SU-DHL-6 (cell line): ENCODE measurements at regions not wholly inside any gene's neighbourhood (a gene's known extent, or its start where the extent isn't known, plus 50 kb on each side); places are given as distances from the start of the nearest gene placed in this dataset.

Experiments used
- H2AFZ ChIP-seq: fragments of 200-600 bp; sonication (generic); 2 replicates; pipeline ENCODE4 v1.6.1; 2014; ENCODE audit warnings: low read depth, mild to moderate bottlenecking, moderate library complexity, mixed read lengths, antibody characterized with exemption, low read length; ENCODE audit not compliant: severe bottlenecking
- H3F3A ChIP-seq: fragments of 200-600 bp; shearing (Covaris generic); 2 replicates; pipeline ENCODE4 v1.6.0; 2016; ENCODE audit warnings: antibody characterized with exemption, mild to moderate bottlenecking; ENCODE audit not compliant: insufficient read depth
- H3K27ac ChIP-seq: fragments of 200-600 bp; sonication (generic); 2 replicates; pipeline ENCODE4 v1.5.1; 2016; ENCODE audit warnings: low read depth, mild to moderate bottlenecking, low read length, moderate library complexity, mixed read lengths
- H3K27me3 ChIP-seq: fragments of 200-600 bp; sonication (generic), shearing (Covaris generic); 2 replicates; pipeline ENCODE4 v1.6.0; 2014; ENCODE audit warnings: mild to moderate bottlenecking, low read length
- H3K36me3 ChIP-seq: fragments of 200-600 bp; sonication (generic); 2 replicates; pipeline ENCODE4 v1.6.1; 2014; ENCODE audit warnings: mild to moderate bottlenecking, low read length, mixed read lengths
- H3K4me2 ChIP-seq: fragments of 300-600, 200-600 bp; shearing (Covaris generic), sonication (generic); 2 replicates; pipeline ENCODE4 v1.6.0; 2014; ENCODE audit warnings: low read length, low read depth, mild to moderate bottlenecking; ENCODE audit not compliant: poor library complexity, severe bottlenecking
- H3K4me3 ChIP-seq: fragments of 200-600 bp; sonication (generic); 2 replicates; pipeline ENCODE4 v1.5.1; 2014; ENCODE audit warnings: antibody characterized with exemption, low read length, mild to moderate bottlenecking, mixed read lengths; ENCODE audit not compliant: insufficient read depth, poor library complexity, severe bottlenecking
- H3K79me2 ChIP-seq: fragments of 200-600 bp; sonication (generic); 2 replicates; pipeline ENCODE4 v1.6.1; 2014; ENCODE audit warnings: mild to moderate bottlenecking, low read length, moderate library complexity; ENCODE audit not compliant: insufficient read depth
- H3K9ac ChIP-seq: fragments of 200-600 bp; sonication (generic); 2 replicates; pipeline ENCODE4 v1.7.0; 2014; ENCODE audit warnings: mild to moderate bottlenecking, low read length
- H3K9me2 ChIP-seq: fragments of 200-600 bp; sonication (generic); replicated peaks from 2 replicates; pipeline ENCODE4 v1.6.1; 2014; ENCODE audit warnings: low read length; ENCODE audit not compliant: insufficient read depth
- H3K9me3 ChIP-seq: fragments of 200-600 bp; sonication (generic); 2 replicates; pipeline ENCODE4 v1.6.1; 2014; ENCODE audit warnings: low read length, mixed read lengths; ENCODE audit not compliant: insufficient read depth
- H4K20me1 ChIP-seq: fragments of 200-600 bp; sonication (generic); 2 replicates; pipeline ENCODE4 v1.6.1; 2014; ENCODE audit warnings: low read depth, mild to moderate bottlenecking, antibody characterized with exemption, low read length, moderate library complexity, mixed read lengths
- EZH2phosphoT487 ChIP-seq: fragments of 200-600 bp; sonication (generic), shearing (Covaris generic); conservative IDR thresholded peaks from 2 replicates; pipeline ENCODE4 v1.6.1; 2018; ENCODE audit warnings: mild to moderate bottlenecking, antibody characterized with exemption, low read length, moderate library complexity, mixed read lengths
- TF ChIP-seq, protein P1 (sequence below): fragments of 200-600 bp; sonication (generic); IDR thresholded peaks from one replicate; pipeline ENCODE4 v1.5.1; 2017; ENCODE audit warnings: antibody characterized with exemption, mild to moderate bottlenecking, low read length, moderate library complexity; ENCODE audit not compliant: insufficient read depth, poor library complexity, severe bottlenecking

DNA sequence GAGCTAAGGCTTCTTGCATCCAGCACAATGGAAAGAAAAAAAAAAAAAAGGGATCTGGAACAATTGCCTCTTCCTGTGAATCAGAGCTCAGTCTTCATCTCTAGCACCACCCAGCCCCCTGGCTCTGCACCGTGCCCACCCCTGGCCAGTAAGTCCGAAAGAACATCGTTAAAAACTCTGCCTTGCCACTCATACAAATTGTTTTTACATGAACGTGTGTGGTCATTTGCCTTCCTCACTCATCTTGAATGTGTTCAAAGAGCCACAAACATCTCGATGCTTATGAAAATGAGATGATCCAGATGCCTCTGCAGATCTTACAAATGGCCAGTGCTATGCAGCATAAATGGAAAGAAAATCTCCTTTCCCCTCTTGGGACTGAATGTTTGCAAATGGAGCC lies 400.0 kb upstream of the PPP2R3A start:
- no peak overlapping the region for H3K9ac ChIP-seq
- TF ChIP-seq, protein P1, sequence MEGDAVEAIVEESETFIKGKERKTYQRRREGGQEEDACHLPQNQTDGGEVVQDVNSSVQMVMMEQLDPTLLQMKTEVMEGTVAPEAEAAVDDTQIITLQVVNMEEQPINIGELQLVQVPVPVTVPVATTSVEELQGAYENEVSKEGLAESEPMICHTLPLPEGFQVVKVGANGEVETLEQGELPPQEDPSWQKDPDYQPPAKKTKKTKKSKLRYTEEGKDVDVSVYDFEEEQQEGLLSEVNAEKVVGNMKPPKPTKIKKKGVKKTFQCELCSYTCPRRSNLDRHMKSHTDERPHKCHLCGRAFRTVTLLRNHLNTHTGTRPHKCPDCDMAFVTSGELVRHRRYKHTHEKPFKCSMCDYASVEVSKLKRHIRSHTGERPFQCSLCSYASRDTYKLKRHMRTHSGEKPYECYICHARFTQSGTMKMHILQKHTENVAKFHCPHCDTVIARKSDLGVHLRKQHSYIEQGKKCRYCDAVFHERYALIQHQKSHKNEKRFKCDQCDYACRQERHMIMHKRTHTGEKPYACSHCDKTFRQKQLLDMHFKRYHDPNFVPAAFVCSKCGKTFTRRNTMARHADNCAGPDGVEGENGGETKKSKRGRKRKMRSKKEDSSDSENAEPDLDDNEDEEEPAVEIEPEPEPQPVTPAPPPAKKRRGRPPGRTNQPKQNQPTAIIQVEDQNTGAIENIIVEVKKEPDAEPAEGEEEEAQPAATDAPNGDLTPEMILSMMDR: no peak
- no peak for TF ChIP-seq EZH2phosphoT487
- H3K79me2 ChIP-seq: no peaks in the 10 kb centered on the region
- H3K36me3 ChIP-seq: no peaks in the 10 kb centered on the region
- H3K9me2 ChIP-seq: no peaks in the 10 kb centered on the region
- no peaks in the 10 kb centered on the region for H3K27me3 ChIP-seq
- no peak overlapping the region for H2AFZ ChIP-seq
- H3F3A ChIP-seq: no peaks in the 10 kb centered on the region
- H3K9me3 ChIP-seq: no peaks in the 10 kb centered on the region
- no peaks in the 10 kb centered on the region for H4K20me1 ChIP-seq
- no peak overlapping the region for H3K4me3 ChIP-seq
- H3K27ac ChIP-seq: no peak overlapping the region
- no peak overlapping the region for H3K4me2 ChIP-seq

DNA sequence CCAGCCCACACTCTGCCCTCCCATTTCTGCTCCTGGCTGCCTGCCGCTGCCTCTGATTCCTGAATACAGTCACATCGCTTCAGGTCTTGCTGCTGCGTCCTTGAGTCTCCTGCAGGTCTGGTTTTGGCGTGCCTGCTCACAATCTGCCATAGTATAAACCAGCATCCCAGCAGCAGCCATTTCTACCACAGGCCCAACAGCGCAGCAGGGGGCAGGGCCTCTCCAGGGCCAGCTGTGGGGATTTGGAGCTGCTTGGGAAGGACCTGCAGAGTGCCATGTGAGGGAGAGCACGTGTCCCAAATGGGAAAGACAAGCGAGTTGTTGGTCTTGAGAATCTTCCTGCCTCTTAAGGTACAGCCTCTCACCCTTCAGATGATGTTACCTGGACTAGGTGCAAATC lies 398.3 kb upstream of the PPP2R3A start:
- Histone ChIP-seq H3K9me2 (no peaks in the 10 kb centered on the region), H4K20me1 (no peaks in the 10 kb centered on the region), H3K79me2 (no peaks in the 10 kb centered on the region), H2AFZ (no peak overlapping the region), H3K27ac (no peak overlapping the region), H3K4me2 (no peak overlapping the region), H3K36me3 (no peaks in the 10 kb centered on the region), H3K27me3 (no peaks in the 10 kb centered on the region), H3K9me3 (no peaks in the 10 kb centered on the region), H3K4me3 (no peak overlapping the region), H3F3A (no peaks in the 10 kb centered on the region), H3K9ac (no peak overlapping the region)
- TF ChIP-seq EZH2phosphoT487: no peak

DNA sequence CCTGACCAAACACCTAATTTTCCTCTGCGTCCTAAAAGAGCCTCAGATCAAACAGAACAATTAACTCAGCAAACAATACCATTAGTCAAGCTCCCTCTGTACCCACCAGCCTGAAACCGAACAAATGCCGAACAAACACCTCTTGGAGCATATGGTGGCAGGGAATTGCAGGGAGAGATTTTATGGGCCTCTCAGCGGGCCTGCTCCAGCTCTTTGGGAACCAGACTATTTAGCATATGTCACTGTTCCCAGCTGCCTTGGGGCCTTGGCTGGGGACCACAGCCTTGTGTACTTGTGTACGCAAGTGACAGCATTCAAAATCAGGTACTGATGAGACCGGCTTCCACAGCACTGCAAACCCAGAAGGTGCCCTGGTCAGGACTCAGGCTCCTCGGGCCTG lies 388.8 kb upstream of the PPP2R3A start:
- no peak overlapping the region for H3K27ac ChIP-seq
- no peaks in the 10 kb centered on the region for H3K9me2 ChIP-seq
- H3K9ac ChIP-seq: no peak overlapping the region
- no peaks in the 10 kb centered on the region for H3K36me3 ChIP-seq
- H3K27me3 ChIP-seq: no peaks in the 10 kb centered on the region
- no peak overlapping the region for H3K4me2 ChIP-seq
- H2AFZ ChIP-seq: no peak overlapping the region
- H4K20me1 ChIP-seq: no peaks in the 10 kb centered on the region
- no peak for TF ChIP-seq EZH2phosphoT487
- TF ChIP-seq, protein P1: no peak
- H3K4me3 ChIP-seq: no peak overlapping the region
- no peaks in the 10 kb centered on the region for H3K9me3 ChIP-seq
- H3F3A ChIP-seq: no peaks in the 10 kb centered on the region
- no peaks in the 10 kb centered on the region for H3K79me2 ChIP-seq

DNA sequence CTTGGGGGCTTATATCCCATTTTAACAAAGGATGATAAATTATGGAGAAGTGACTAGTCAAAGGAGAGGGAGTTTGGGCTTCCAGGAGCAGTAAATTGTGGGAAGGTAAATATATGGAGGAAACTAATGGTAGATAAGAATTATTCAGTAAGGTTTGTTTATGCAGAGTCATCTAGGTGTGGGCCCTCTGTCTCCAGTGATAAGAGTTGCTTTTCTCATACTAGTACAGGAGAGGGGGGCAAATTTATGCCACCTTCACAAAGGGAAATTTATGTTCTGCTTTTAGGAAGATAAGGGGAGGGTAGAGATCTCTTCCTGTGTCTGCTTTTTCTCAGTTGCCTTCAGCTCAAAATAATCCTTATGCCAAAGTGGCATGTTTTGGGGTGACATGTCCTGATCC lies 383.7 kb upstream of the PPP2R3A start:
- H3K36me3 ChIP-seq: no peaks in the 10 kb centered on the region
- no peaks in the 10 kb centered on the region for H3F3A ChIP-seq
- TF ChIP-seq, protein P1: no peak
- no peak for TF ChIP-seq EZH2phosphoT487
- no peak overlapping the region for H3K9ac ChIP-seq
- H4K20me1 ChIP-seq: no peaks in the 10 kb centered on the region
- no peaks in the 10 kb centered on the region for H3K79me2 ChIP-seq
- H3K9me3 ChIP-seq: no peaks in the 10 kb centered on the region
- H3K4me2 ChIP-seq: no peak overlapping the region
- H3K4me3 ChIP-seq: no peak overlapping the region
- H2AFZ ChIP-seq: no peak overlapping the region
- H3K9me2 ChIP-seq: no peaks in the 10 kb centered on the region
- no peaks in the 10 kb centered on the region for H3K27me3 ChIP-seq
- no peak overlapping the region for H3K27ac ChIP-seq
